ENCODE measurements at regions not wholly inside any gene's neighbourhood (a gene's known extent, or its start where the extent isn't known, plus 50 kb on each side); places are given as distances from the start of the nearest gene placed in this dataset.

DNA sequence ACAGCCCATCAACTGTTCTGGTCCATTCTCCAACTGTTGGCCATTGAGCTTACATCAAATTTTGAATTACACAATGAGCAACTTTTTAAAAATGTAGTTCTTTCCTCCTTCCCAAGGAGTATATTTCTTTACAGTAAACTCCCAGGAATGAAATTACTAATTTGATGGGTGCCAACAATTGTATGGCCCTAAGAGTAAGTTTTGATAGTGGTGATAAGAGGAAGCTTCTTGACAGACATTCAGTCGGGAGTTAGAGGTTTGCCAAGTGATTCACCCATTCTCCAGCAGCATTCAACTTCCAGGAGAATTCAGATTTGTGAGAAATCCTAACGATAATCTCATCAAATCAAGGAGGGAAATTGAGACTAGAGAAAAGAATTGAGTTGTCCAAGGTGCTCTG lies 579.9 kb downstream of the ACTL7B start:
- RAD21 ChIA-PET (ENCODE audit: low non-redundant PET in 1 of 2, low total read pairs in 2 of 2, uncharacterized antibody in 2 of 2, unreplicated experiment in 2 of 2): no interaction called here
- ATAC-seq: no peak
- no TSS peak for BruUV-seq (replicated peaks)

DNA sequence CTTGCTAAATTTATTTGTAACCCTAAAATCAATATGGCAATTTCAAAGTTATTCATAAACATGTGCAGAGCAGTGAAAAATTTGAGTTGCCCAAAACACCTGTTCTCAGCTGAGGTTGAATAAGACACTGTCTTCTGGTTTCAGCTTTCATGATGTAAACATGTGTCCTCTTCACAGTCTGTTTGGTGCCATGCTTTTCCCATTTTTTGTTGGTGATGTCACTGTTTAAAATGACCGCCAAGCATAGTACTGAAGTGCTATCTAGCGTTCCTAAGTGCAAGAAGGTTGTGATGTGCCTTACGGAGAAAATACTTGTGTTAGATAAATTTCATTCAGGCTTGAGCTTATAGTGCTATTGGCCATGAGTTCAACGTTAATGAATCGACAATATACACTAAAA lies 580.8 kb downstream of the ACTL7B start:
- Histone ChIP-seq H4K20me1 (ENCODE audit: insufficient read depth) (no peaks in the 10 kb centered on the region), H3K27ac (ENCODE audit: low read depth, low read length) (no peak overlapping the region), H3K36me3 (ENCODE audit: control insufficient read depth in 1 of 2, insufficient read depth in 2 of 2, low read length in 2 of 2) (no peaks in the 10 kb centered on the region), H3K9ac (ENCODE audit: low read length) (no peak overlapping the region), H3K4me2 (ENCODE audit: low read length) (no peak overlapping the region), H3K27me3 (ENCODE audit: insufficient read depth, low read length) (no peaks in the 10 kb centered on the region), H3K4me3 (replicated peaks in 1 of 2; ENCODE audit: low read depth in 1 of 2, low read length in 2 of 2) (no peak overlapping the region), H3K9me2 (ENCODE audit: insufficient read depth) (no peaks in the 10 kb centered on the region), H2AFZ (ENCODE audit: low read depth, low read length, poor library complexity, severe bottlenecking) (no peak overlapping the region), H3K79me2 (ENCODE audit: insufficient read depth, low read length) (no peaks in the 10 kb centered on the region), H3K9me3 (ENCODE audit: control insufficient read depth in 1 of 2, insufficient read depth in 1 of 2, low read depth in 1 of 2, low read length in 2 of 2) (no peaks in the 10 kb centered on the region), H3K4me1 (ENCODE audit: control insufficient read depth in 1 of 2, insufficient read depth in 2 of 2, low read length in 2 of 2) (peaks cover 17 to 32% of the 10 kb centered on the region in 2 experiments; a peak in 3 of 4 replicates)
- TF ChIP-seq RAD21 (IDR thresholded peaks at IDR 0.05; ENCODE audit: low read depth) (no peak), JUND (IDR thresholded peaks at IDR 0.05) (no peak), ZNF274 (IDR thresholded peaks at IDR 0.05; ENCODE audit: low read depth, low read length) (no peak)
- TF ChIP-seq, protein P1, sequence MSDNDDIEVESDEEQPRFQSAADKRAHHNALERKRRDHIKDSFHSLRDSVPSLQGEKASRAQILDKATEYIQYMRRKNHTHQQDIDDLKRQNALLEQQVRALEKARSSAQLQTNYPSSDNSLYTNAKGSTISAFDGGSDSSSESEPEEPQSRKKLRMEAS (IDR thresholded peaks at IDR 0.05): no peak
- TF ChIP-seq, protein P2, sequence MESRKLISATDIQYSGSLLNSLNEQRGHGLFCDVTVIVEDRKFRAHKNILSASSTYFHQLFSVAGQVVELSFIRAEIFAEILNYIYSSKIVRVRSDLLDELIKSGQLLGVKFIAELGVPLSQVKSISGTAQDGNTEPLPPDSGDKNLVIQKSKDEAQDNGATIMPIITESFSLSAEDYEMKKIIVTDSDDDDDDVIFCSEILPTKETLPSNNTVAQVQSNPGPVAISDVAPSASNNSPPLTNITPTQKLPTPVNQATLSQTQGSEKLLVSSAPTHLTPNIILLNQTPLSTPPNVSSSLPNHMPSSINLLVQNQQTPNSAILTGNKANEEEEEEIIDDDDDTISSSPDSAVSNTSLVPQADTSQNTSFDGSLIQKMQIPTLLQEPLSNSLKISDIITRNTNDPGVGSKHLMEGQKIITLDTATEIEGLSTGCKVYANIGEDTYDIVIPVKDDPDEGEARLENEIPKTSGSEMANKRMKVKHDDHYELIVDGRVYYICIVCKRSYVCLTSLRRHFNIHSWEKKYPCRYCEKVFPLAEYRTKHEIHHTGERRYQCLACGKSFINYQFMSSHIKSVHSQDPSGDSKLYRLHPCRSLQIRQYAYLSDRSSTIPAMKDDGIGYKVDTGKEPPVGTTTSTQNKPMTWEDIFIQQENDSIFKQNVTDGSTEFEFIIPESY (IDR thresholded peaks at IDR 0.05; ENCODE audit: extremely low read depth, insufficient replicate concordance, low read length): no peak
- no peak for DNase-seq (ENCODE audit: low read depth, low spot score)
- ChIA-PET RAD21 (ENCODE audit: low non-redundant PET in 1 of 2, low total read pairs in 2 of 2, uncharacterized antibody in 2 of 2, unreplicated experiment in 2 of 2) (no interaction called here), POLR2A (no interaction called here), CTCF (no interaction called here)
- intact Hi-C loops (cut with micrococcal nuclease): loop anchor here (5.0 kb wide), 3 partner anchors 218 to 808 kb away; no protein-coding TSS in a partner anchor
- no peak for ATAC-seq
- no TSS peak for BruUV-seq (replicated peaks)

More for the DNA sequence above, 579.9 kb downstream of the ACTL7B start:
- Histone ChIP-seq H3K9ac (ENCODE audit: low read length) (no peak overlapping the region), H3K9me3 (ENCODE audit: control insufficient read depth in 1 of 2, insufficient read depth in 1 of 2, low read depth in 1 of 2, low read length in 2 of 2) (no peaks in the 10 kb centered on the region), H3K9me2 (ENCODE audit: insufficient read depth) (no peaks in the 10 kb centered on the region), H2AFZ (ENCODE audit: low read depth, low read length, poor library complexity, severe bottlenecking) (no peak overlapping the region), H3K4me1 (ENCODE audit: control insufficient read depth in 1 of 2, insufficient read depth in 2 of 2, low read length in 2 of 2) (peaks cover 12 to 22% of the 10 kb centered on the region in 2 experiments; a peak in 3 of 4 replicates), H4K20me1 (ENCODE audit: insufficient read depth) (no peaks in the 10 kb centered on the region), H3K27me3 (ENCODE audit: insufficient read depth, low read length) (no peaks in the 10 kb centered on the region), H3K4me3 (replicated peaks in 1 of 2; ENCODE audit: low read depth in 1 of 2, low read length in 2 of 2) (no peak overlapping the region), H3K36me3 (ENCODE audit: control insufficient read depth in 1 of 2, insufficient read depth in 2 of 2, low read length in 2 of 2) (no peaks in the 10 kb centered on the region), H3K4me2 (ENCODE audit: low read length) (no peak overlapping the region), H3K27ac (ENCODE audit: low read depth, low read length) (no peak overlapping the region), H3K79me2 (ENCODE audit: insufficient read depth, low read length) (no peaks in the 10 kb centered on the region)
- DNase-seq (ENCODE audit: low read depth, low spot score): no peak
- CTCF ChIA-PET: no interaction called here
- no peak for TF ChIP-seq FOSL1 (IDR thresholded peaks at IDR 0.05; ENCODE audit: low read depth)
- no peak for TF ChIP-seq SIN3A (IDR thresholded peaks at IDR 0.05; ENCODE audit: low read depth)
- intact Hi-C loops (cut with micrococcal nuclease): no loop called here
- POLR2A ChIA-PET: no interaction called here

Measured in HCT116 (cell line).